GM23248 (cell line): ENCODE measurements at regions not wholly inside any gene's neighbourhood (a gene's known extent, or its start where the extent isn't known, plus 50 kb on each side); places are given as distances from the start of the nearest gene placed in this dataset.
"Not testable (repeated sequence)": the region's sequence is repeated elsewhere in the genome, so short reads cannot be mapped to it uniquely, and the experiment has no call there.

ENCODE experiments used
- DNase-seq: peaks from one replicate; pipeline ENCODE4 v3.0.0-alpha.2; 2015
- H2AFZ ChIP-seq: fragments of 200-600 bp; sonication (generic); 2 replicates; pipeline ENCODE4 v1.6.1; 2016; ENCODE audit warnings: antibody characterized with exemption
- H3F3A ChIP-seq: fragments of 200-600 bp; sonication (generic); 2 replicates; pipeline ENCODE4 v1.6.1; 2016; ENCODE audit warnings: mild to moderate bottlenecking, antibody characterized with exemption, mixed run types; ENCODE audit not compliant: insufficient read depth
- H3K27ac ChIP-seq: fragments of 200-600 bp; sonication (generic); 2 replicates; pipeline ENCODE4 v1.5.1; 2016; ENCODE audit warnings: mild to moderate bottlenecking
- H3K27me3 ChIP-seq: fragments of 200-600 bp; sonication (generic); replicated peaks from 2 replicates; pipeline ENCODE4 v1.6.1; 2016; ENCODE audit warnings: mild to moderate bottlenecking; ENCODE audit not compliant: insufficient read depth
- H3K36me3 ChIP-seq: fragments of 200-600 bp; sonication (generic); 2 replicates; pipeline ENCODE4 v1.6.1; 2016; ENCODE audit warnings: low read depth, mild to moderate bottlenecking
- H3K4me1 ChIP-seq: fragments of 200-600 bp; sonication (generic); 2 replicates; pipeline ENCODE4 v1.6.1; 2016; ENCODE audit warnings: mild to moderate bottlenecking; ENCODE audit not compliant: insufficient read depth
- H3K4me2 ChIP-seq: fragments of 200-600 bp; sonication (generic); one replicate; pipeline ENCODE4 v1.6.1; 2016; ENCODE audit warnings: mild to moderate bottlenecking; ENCODE audit not compliant: unreplicated experiment
- H3K4me3 ChIP-seq: fragments of 200-600 bp; sonication (generic); 2 replicates; pipeline ENCODE4 v1.5.1; 2016; ENCODE audit warnings: mild to moderate bottlenecking
- H3K79me2 ChIP-seq: fragments of 200-600 bp; sonication (generic); 2 replicates; pipeline ENCODE4 v1.6.1; 2016; ENCODE audit warnings: mild to moderate bottlenecking; ENCODE audit not compliant: insufficient read depth
- H3K9ac ChIP-seq: fragments of 200-600 bp; sonication (generic); 2 replicates; pipeline ENCODE4 v1.6.1; 2016; ENCODE audit warnings: mild to moderate bottlenecking
- H3K9me2 ChIP-seq: fragments of 200-600 bp; sonication (generic); 2 replicates; pipeline ENCODE4 v1.6.1; 2016; ENCODE audit warnings: mixed run types, mild to moderate bottlenecking, moderate library complexity; ENCODE audit not compliant: insufficient read depth
- H3K9me3 ChIP-seq: fragments of 200-600 bp; sonication (generic); one replicate; pipeline ENCODE4 v1.6.1; 2017; ENCODE audit warnings: low read depth
- H4K20me1 ChIP-seq: fragments of 200-600 bp; sonication (generic); 2 replicates; pipeline ENCODE4 v1.6.0; 2016; ENCODE audit not compliant: insufficient read depth
- EZH2 ChIP-seq: fragments of 200-600 bp; sonication (generic); IDR thresholded peaks from 2 replicates; pipeline ENCODE4 v1.6.1; 2018; ENCODE audit warnings: antibody characterized with exemption, mild to moderate bottlenecking; ENCODE audit not compliant: insufficient read depth, poor library complexity, severe bottlenecking
- EZH2phosphoT487 ChIP-seq: fragments of 200-600 bp; sonication (generic); IDR thresholded peaks from 2 replicates; pipeline ENCODE4 v1.6.1; 2018; ENCODE audit warnings: antibody characterized with exemption, moderate library complexity, mild to moderate bottlenecking, low read depth; ENCODE audit not compliant: insufficient read depth
- WGBS, 2 experiments: methylation state at CpG; one replicate each; pipeline ENCODE4 v1.1.6; 2015 to 2017; ENCODE audit warnings: low lambda C conversion rate in 2 of 2, low coverage in 1 of 2; ENCODE audit errors: missing lambda C conversion rate in 2 of 2; 5-methylcytosine and 5-hydroxymethylcytosine counted together
- in situ Hi-C: fragments of 300-500 bp; cut with MboI; formaldehyde crosslinking; loops from 2 replicates; pipeline ENCODE4 v1.15.0; 2020

DNA sequence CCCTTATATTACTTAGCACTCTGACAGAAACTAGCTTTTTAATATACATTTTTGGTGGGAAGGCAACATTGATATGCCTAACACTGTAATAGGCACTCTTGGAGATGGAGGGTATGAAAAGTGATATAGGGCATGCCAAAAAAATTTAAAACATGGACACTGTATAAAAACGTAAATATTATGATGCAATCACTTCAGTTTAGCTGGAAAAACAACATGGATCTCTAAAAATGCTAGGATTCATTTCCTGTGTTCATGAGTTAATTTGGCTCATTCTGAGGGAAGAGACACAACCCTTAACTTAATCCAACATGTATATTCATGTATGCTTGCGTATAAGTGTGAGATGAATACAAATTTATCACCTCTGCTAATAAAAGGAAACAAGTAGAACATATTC lies 157.3 kb upstream of the TFAP2D start:
- 6 to 9% methylated on average over 2 of the region's 2 CpGs for WGBS, 2 experiments
- Histone ChIP-seq H3K79me2 (no peaks in the 10 kb centered on the region), H3K36me3 (no peaks in the 10 kb centered on the region), H3K4me3 (no peak overlapping the region), H3K27ac (no peak overlapping the region), H3K9me2 (no peaks in the 10 kb centered on the region), H4K20me1 (no peaks in the 10 kb centered on the region), H3K9ac (no peak overlapping the region), H3K4me1 (no peaks in the 10 kb centered on the region), H3K9me3 (no peaks in the 10 kb centered on the region), H3K4me2 (no peak overlapping the region), H2AFZ (no peak overlapping the region), H3K27me3 (no peaks in the 10 kb centered on the region), H3F3A (no peaks in the 10 kb centered on the region)
- DNase-seq, result no peak
- TF ChIP-seq EZH2 (no peak), EZH2phosphoT487 (no peak)
- in situ Hi-C loops, result no loop called here

DNA sequence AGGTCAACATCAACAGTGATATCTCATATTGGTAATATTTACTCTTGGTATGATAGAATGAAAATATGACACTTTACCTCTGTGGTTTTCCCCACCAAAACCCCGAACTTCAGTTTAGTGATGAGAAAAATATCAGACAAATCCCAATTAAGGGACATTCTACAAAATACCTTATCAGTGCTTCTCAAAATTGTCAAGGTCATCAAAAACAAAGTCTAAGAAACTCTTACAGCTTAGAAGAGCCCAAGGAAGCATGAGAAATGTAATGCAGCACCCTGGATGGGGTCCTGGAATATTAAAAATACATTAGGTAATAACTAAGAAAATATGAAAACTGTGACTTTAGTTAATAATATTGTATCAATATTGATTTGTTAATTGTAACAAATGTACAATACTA lies 148.3 kb upstream of the TFAP2D start:
- no peak for TF ChIP-seq EZH2
- no peak for TF ChIP-seq EZH2phosphoT487
- Histone ChIP-seq H3K79me2 (no peaks in the 10 kb centered on the region), H3K4me3 (no peak overlapping the region), H3K9ac (no peak overlapping the region), H3K36me3 (no peaks in the 10 kb centered on the region), H2AFZ (no peak overlapping the region), H4K20me1 (no peaks in the 10 kb centered on the region), H3K4me1 (no peaks in the 10 kb centered on the region), H3K9me2 (no peaks in the 10 kb centered on the region), H3K27me3 (no peaks in the 10 kb centered on the region), H3K9me3 (no peaks in the 10 kb centered on the region), H3F3A (no peaks in the 10 kb centered on the region), H3K27ac (no peak overlapping the region), H3K4me2 (no peak overlapping the region)
- DNase-seq, result no peak
- WGBS, 2 experiments, result 27 to 33% methylated on average over 1 of the region's 1 CpG
- in situ Hi-C loops, result no loop called here

GRCh38 chr6:50571230-50571629 lies 142.1 kb upstream of the TFAP2D start:
- H3K4me3 ChIP-seq, H3K4me1 ChIP-seq, H2AFZ ChIP-seq, H3F3A ChIP-seq, in situ Hi-C loops, H3K9me2 ChIP-seq, H3K27ac ChIP-seq, H3K9me3 ChIP-seq, H3K36me3 ChIP-seq, H3K27me3 ChIP-seq, H3K4me2 ChIP-seq, H4K20me1 ChIP-seq, H3K79me2 ChIP-seq, H3K9ac ChIP-seq, DNase-seq: not testable (repeated sequence)
- WGBS, 2 experiments, result 47 to 54% methylated on average over 2 of the region's 2 CpGs

DNA sequence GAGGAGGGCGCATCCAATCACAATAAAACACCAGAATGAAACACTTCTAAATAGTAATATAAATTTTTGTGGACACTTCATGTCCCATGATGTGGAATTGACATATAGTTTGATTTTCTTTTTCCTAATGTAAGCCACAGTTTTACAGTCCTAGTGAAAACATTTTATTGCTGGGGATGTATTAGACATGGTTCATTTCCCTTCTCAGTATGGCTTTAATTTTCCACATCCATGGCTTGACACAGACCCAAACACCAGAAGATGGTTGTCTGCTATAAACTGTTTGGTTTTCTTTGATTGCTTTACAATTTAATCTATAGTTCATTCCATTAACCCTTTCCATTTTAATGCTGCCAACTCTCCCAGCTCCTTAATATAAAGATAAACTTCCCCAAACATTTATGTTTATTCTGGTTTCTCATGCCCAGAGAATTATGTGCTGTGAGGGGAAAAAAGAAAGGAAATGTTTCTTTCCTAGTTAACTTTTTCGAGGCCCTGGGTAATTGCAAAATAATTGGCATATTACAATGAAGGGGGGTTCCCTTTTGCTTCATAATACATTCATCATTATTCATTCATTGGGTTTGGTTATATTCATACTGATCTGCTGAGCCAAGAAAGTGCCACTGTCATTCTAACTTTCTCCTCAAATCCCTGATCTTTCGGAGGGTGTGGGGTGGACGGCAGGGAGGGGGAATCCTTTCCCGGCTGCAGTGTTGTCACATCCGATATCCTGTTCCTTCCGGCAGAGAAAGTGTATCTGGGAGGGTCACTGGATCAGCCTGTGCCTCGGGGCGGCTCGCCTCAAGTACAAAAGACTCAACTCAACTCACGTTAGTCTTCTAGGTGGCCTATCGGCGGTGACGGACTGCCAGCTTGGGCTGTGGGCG lies 127.6 kb upstream of the TFAP2D start:
- TF ChIP-seq EZH2 (no peak), EZH2phosphoT487 (no peak)
- DNase-seq, result no peak
- H3K79me2 ChIP-seq, result no peaks in the 10 kb centered on the region
- no peak overlapping the region for H3K4me3 ChIP-seq
- no peak overlapping the region for H3K4me2 ChIP-seq
- H2AFZ ChIP-seq, result no peak overlapping the region
- no peak overlapping the region for H3K9ac ChIP-seq
- H3K9me3 ChIP-seq, result no peaks in the 10 kb centered on the region
- H4K20me1 ChIP-seq, result no peaks in the 10 kb centered on the region
- no peaks in the 10 kb centered on the region for H3K9me2 ChIP-seq
- H3K27ac ChIP-seq, result no peak overlapping the region
- H3K36me3 ChIP-seq, result no peaks in the 10 kb centered on the region
- H3F3A ChIP-seq, result no peaks in the 10 kb centered on the region
- in situ Hi-C loops, result no loop called here
- WGBS, 2 experiments, result 40% methylated on average over 15 of the region's 15 CpGs
- no peaks in the 10 kb centered on the region for H3K4me1 ChIP-seq
- H3K27me3 ChIP-seq, result no peaks in the 10 kb centered on the region

DNA sequence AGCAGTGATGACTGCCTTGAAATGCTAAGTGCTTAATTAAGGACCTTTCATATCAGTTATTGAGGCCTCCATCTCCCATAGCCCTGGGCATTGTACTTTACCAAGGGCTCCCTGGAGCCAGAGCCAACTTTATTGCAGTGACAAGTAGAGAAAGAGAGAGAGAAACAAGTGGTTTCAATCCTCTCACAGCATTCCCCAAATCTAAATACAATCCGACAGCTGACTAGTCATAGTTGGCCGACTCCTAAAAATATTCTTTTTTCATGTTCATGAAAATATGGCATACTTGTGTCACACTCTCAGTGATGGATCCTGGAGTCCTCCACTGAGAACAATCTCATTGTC lies 127.0 kb upstream of the TFAP2D start:
- 8 to 23% methylated on average over 2 of the region's 2 CpGs for WGBS, 2 experiments
- Histone ChIP-seq H3K27me3 (no peaks in the 10 kb centered on the region), H3K4me1 (no peaks in the 10 kb centered on the region), H3K79me2 (no peaks in the 10 kb centered on the region), H3F3A (no peaks in the 10 kb centered on the region), H3K4me2 (no peak overlapping the region), H2AFZ (no peak overlapping the region), H3K36me3 (no peaks in the 10 kb centered on the region), H3K4me3 (no peak overlapping the region), H3K9me3 (no peaks in the 10 kb centered on the region), H3K9me2 (no peaks in the 10 kb centered on the region), H4K20me1 (no peaks in the 10 kb centered on the region), H3K9ac (no peak overlapping the region), H3K27ac (no peak overlapping the region)
- TF ChIP-seq EZH2 (no peak), EZH2phosphoT487 (no peak)
- no peak for DNase-seq
- in situ Hi-C loops, result no loop called here
